B cell (primary cell): ENCODE measurements at regions not wholly inside any gene's neighbourhood (a gene's known extent, or its start where the extent isn't known, plus 50 kb on each side); places are given as distances from the start of the nearest gene placed in this dataset.

Experiments
- ATAC-seq: fragments of 200-7000 bp; cut with Tn5 transposase; one replicate; pipeline ENCODE4 v1.10.0; 2021; ENCODE audit warnings: low read depth, mild to moderate bottlenecking, moderate number of reproducible peaks, moderate library complexity
- CTCF ChIA-PET: fragments of 350-600 bp; sonication (Branson Sonifier 250); formaldehyde crosslinking; loops from one replicate; lab custom pipeline; 2021; ENCODE audit warnings: antibody characterized with exemption, inconsistent platforms; lab: Charles Lee
- POLR2A ChIA-PET: fragments of 350-600 bp; sonication (Branson Sonifier 250); formaldehyde crosslinking; loops from one replicate; lab custom pipeline; 2021; ENCODE audit warnings: antibody characterized with exemption; lab: Charles Lee
- DNase-seq: peaks from one replicate; pipeline ENCODE4 v3.0.0; 2013
- H2AFZ ChIP-seq: 2 replicates; pipeline ENCODE4 v1.6.1; 2012; ENCODE audit warnings: mild to moderate bottlenecking, low read depth, low read length; ENCODE audit not compliant: insufficient read depth, poor library complexity, severe bottlenecking
- H3K27ac ChIP-seq, 2 donors: 1 replicate in 1 of 2; 2 replicates in 1 of 2; pipeline ENCODE4 v1.5.1; 2012 to 2013; ENCODE audit warnings: low read length in 2 of 2, mild to moderate bottlenecking in 2 of 2, moderate library complexity in 1 of 2
- H3K27me3 ChIP-seq, 4 experiments: fragments of 200-600 bp in 1 of 4; sonication (generic) in 1 of 4; replicated peaks in 1 of 4; 1 replicate in 2 of 4; 2 replicates in 2 of 4; pipeline versions ENCODE4 v1.6.1 to v1.7.0; 2013 to 2016; ENCODE audit warnings: low read length in 3 of 4, mild to moderate bottlenecking in 2 of 4, mixed read lengths in 1 of 4, moderate library complexity in 1 of 4; ENCODE audit not compliant: insufficient read depth in 4 of 4, control insufficient read depth in 3 of 4; ENCODE audit errors: control extremely low read depth in 1 of 4
- H3K36me3 ChIP-seq, 2 experiments: replicated peaks in 1 of 2; 1 replicate in 1 of 2; 2 replicates in 1 of 2; pipeline versions ENCODE4 v1.6.1 to v1.7.1; 2013; ENCODE audit warnings: low read length in 1 of 2; ENCODE audit not compliant: insufficient read depth in 2 of 2, control insufficient read depth in 1 of 2; ENCODE audit errors: control extremely low read depth in 1 of 2, extremely low read depth in 1 of 2
- H3K4me1 ChIP-seq, 2 donors: fragments of 200-600 bp in 1 of 2; sonication (generic) in 1 of 2; 1 replicate in 1 of 2; 2 replicates in 1 of 2; pipeline versions ENCODE4 v1.5.1 to v1.6.1; 2013 to 2017; ENCODE audit warnings: low read length in 2 of 2; ENCODE audit not compliant: control insufficient read depth in 2 of 2, insufficient read depth in 2 of 2
- H3K4me2 ChIP-seq: replicated peaks from 2 replicates; pipeline ENCODE3; 2012; ENCODE audit warnings: mild to moderate bottlenecking, low read depth, low read length; ENCODE audit not compliant: poor library complexity, severe bottlenecking
- H3K4me3 ChIP-seq, 5 experiments: fragments of 200-600 bp in 1 of 5; sonication (generic) in 1 of 5; 1 replicate in 3 of 5; 2 replicates in 2 of 5; pipeline versions ENCODE4 v1.5.1 to v1.7.0; 2011 to 2016; ENCODE audit warnings: low read length in 4 of 5, mild to moderate bottlenecking in 4 of 5, low read depth in 2 of 5, control low read depth in 1 of 5, moderate library complexity in 1 of 5; ENCODE audit not compliant: insufficient read depth in 1 of 5; ENCODE audit errors: control extremely low read depth in 1 of 5, extremely low read depth in 1 of 5
- H3K79me2 ChIP-seq: fragments of 200-600 bp; sonication (generic); one replicate; pipeline ENCODE4 v1.6.0; 2016; ENCODE audit warnings: low read length; ENCODE audit not compliant: control insufficient read depth, insufficient read depth
- H3K9ac ChIP-seq: fragments of 200-600 bp; sonication (generic); 2 replicates; pipeline ENCODE4 v1.6.1; 2017; ENCODE audit warnings: mild to moderate bottlenecking, low read length, moderate library complexity
- H3K9me3 ChIP-seq, 3 donors: one replicate each; pipeline versions ENCODE4 v1.6.1 to v1.7.1; 2013; ENCODE audit warnings: low read length in 2 of 3; ENCODE audit not compliant: control insufficient read depth in 2 of 3, insufficient read depth in 1 of 3; ENCODE audit errors: control extremely low read depth in 1 of 3
- H4K20me1 ChIP-seq: 2 replicates; pipeline ENCODE4 v1.6.0; 2012; ENCODE audit warnings: mild to moderate bottlenecking, low read length; ENCODE audit not compliant: insufficient read depth, control insufficient read depth, poor library complexity, severe bottlenecking
- H3K27ac Mint-ChIP-seq: one replicate; pipeline ENCODE4 v1.8.0; 2021; ENCODE audit warnings: mixed read lengths
- H3K27me3 Mint-ChIP-seq: one replicate; pipeline ENCODE4 v1.8.0; 2021; ENCODE audit warnings: mixed read lengths
- H3K4me1 Mint-ChIP-seq: one replicate; pipeline ENCODE4 v1.8.0; 2021; ENCODE audit warnings: mixed read lengths
- H3K4me3 Mint-ChIP-seq: one replicate; pipeline ENCODE4 v1.8.0; 2021; ENCODE audit warnings: mixed read lengths
- H3K9me3 Mint-ChIP-seq: one replicate; pipeline ENCODE4 v1.8.0; 2022; ENCODE audit warnings: mixed read lengths; ENCODE audit not compliant: insufficient read depth
- EZH2 ChIP-seq: IDR thresholded peaks from 2 replicates; pipeline ENCODE4 v1.6.1; 2012; ENCODE audit warnings: borderline replicate concordance, low read depth, mild to moderate bottlenecking, moderate library complexity, low read length; ENCODE audit not compliant: insufficient read depth, poor library complexity, severe bottlenecking
- WGBS: methylation state at CpG from one replicate; pipeline ENCODE4 v1.1.5; 2013; ENCODE audit warnings: missing lambda C conversion rate; ENCODE audit not compliant: insufficient coverage; 5-methylcytosine and 5-hydroxymethylcytosine counted together
- intact Hi-C: fragments of 100-400 bp; cut with micrococcal nuclease; formaldehyde crosslinking; loops from one replicate; pipeline ENCODE4 v1.10.0; 2022
- TF ChIP-seq, protein P1 (sequence below): fragments of 200-600 bp; IDR thresholded peaks from one replicate; pipeline ENCODE4 v1.8.0; 2022; ENCODE audit warnings: antibody characterized with exemption, mild to moderate bottlenecking

GRCh38 chr4:147368948-147369347, 111.9 kb upstream of the EDNRA start:
- Histone ChIP-seq H3K36me3 (no peaks in the 10 kb centered on the region), H3K79me2 (no peaks in the 10 kb centered on the region), H3K4me2 (no peak overlapping the region), H3K4me1 (no peaks in the 10 kb centered on the region), H3K27me3 (no peaks in the 10 kb centered on the region), H2AFZ (no peak overlapping the region), H3K4me3 (no peak overlapping the region), H3K9ac (no peak overlapping the region), H3K9me3 (peaks cover 0 to 2% (median 0%) of the 10 kb centered on the region in 3 donors), H3K27ac (no peak overlapping the region), H4K20me1 (no peaks in the 10 kb centered on the region)
- H3K9me3 Mint-ChIP-seq = peaks cover 3% of the 10 kb centered on the region
- CTCF ChIA-PET = no interaction called here
- intact Hi-C loops = no loop called here
- no peak overlapping the region for H3K27ac Mint-ChIP-seq
- H3K4me3 Mint-ChIP-seq = no peak overlapping the region
- no peak for DNase-seq
- H3K27me3 Mint-ChIP-seq = no peaks in the 10 kb centered on the region
- TF ChIP-seq, protein P1, sequence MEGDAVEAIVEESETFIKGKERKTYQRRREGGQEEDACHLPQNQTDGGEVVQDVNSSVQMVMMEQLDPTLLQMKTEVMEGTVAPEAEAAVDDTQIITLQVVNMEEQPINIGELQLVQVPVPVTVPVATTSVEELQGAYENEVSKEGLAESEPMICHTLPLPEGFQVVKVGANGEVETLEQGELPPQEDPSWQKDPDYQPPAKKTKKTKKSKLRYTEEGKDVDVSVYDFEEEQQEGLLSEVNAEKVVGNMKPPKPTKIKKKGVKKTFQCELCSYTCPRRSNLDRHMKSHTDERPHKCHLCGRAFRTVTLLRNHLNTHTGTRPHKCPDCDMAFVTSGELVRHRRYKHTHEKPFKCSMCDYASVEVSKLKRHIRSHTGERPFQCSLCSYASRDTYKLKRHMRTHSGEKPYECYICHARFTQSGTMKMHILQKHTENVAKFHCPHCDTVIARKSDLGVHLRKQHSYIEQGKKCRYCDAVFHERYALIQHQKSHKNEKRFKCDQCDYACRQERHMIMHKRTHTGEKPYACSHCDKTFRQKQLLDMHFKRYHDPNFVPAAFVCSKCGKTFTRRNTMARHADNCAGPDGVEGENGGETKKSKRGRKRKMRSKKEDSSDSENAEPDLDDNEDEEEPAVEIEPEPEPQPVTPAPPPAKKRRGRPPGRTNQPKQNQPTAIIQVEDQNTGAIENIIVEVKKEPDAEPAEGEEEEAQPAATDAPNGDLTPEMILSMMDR = no peak
- no peak for TF ChIP-seq EZH2
- POLR2A ChIA-PET = no interaction called here
- no peak for ATAC-seq
- no peaks in the 10 kb centered on the region for H3K4me1 Mint-ChIP-seq

- Mint-ChIP-seq H3K4me3 (no peak overlapping the region), H3K27ac (no peak overlapping the region), H3K9me3 (no peaks in the 10 kb centered on the region), H3K27me3 (no peaks in the 10 kb centered on the region), H3K4me1 (no peaks in the 10 kb centered on the region)
- TF ChIP-seq, protein P1 = no peak
- TF ChIP-seq EZH2 = no peak
- no peak overlapping the region for H3K9ac ChIP-seq
- 80% methylated on average over 2 of the region's 2 CpGs for WGBS
- H4K20me1 ChIP-seq = no peaks in the 10 kb centered on the region
- no peak overlapping the region for H3K4me3 ChIP-seq
- no peak overlapping the region for H3K27ac ChIP-seq
- intact Hi-C loops = no loop called here
- ATAC-seq (no peak), DNase-seq (no peak)
- no peaks in the 10 kb centered on the region for H3K36me3 ChIP-seq
- POLR2A ChIA-PET = no interaction called here
- CTCF ChIA-PET = interaction anchor here (0.6 kb wide), 1 partner anchor 8 kb away, joined by 3 read pairs; no protein-coding TSS in a partner anchor
- H3K27me3 ChIP-seq = no peaks in the 10 kb centered on the region
- H3K4me2 ChIP-seq = no peak overlapping the region
- H2AFZ ChIP-seq = no peak overlapping the region
- H3K4me1 ChIP-seq = no peaks in the 10 kb centered on the region
- H3K9me3 ChIP-seq = peaks cover 0 to 2% (median 0%) of the 10 kb centered on the region in 3 donors
- H3K79me2 ChIP-seq = no peaks in the 10 kb centered on the region
Observed at GRCh38 chr4:147370473-147370872, 110.4 kb upstream of the EDNRA start.
